Nephron (organoid): ENCODE measurements at regions not wholly inside any gene's neighbourhood (a gene's known extent, or its start where the extent isn't known, plus 50 kb on each side); places are given as distances from the start of the nearest gene placed in this dataset.

Experiments
- H3K27ac Mint-ChIP-seq, 3 experiments: 2 replicates each; pipeline ENCODE4 v1.8.0; 2020; ENCODE audit warnings: mixed read lengths in 3 of 3, mild to moderate bottlenecking in 2 of 3, moderate library complexity in 1 of 3
- H3K27me3 Mint-ChIP-seq: 2 replicates; pipeline ENCODE4 v1.8.0; 2021; ENCODE audit warnings: low read depth, mild to moderate bottlenecking, moderate library complexity, mixed read lengths
- H3K36me3 Mint-ChIP-seq: 2 replicates; pipeline ENCODE4 v1.8.0; 2020; ENCODE audit warnings: low read depth, mixed read lengths
- H3K4me1 Mint-ChIP-seq: 2 replicates; pipeline ENCODE4 v1.8.0; 2020; ENCODE audit warnings: mixed read lengths
- H3K4me3 Mint-ChIP-seq, 3 experiments: 2 replicates each; pipeline ENCODE4 v1.8.0; 2020; ENCODE audit warnings: mild to moderate bottlenecking in 3 of 3, mixed read lengths in 3 of 3, moderate library complexity in 2 of 3
- H3K9me3 Mint-ChIP-seq: 2 replicates; pipeline ENCODE4 v1.8.0; 2020; ENCODE audit warnings: mixed read lengths
- TF ChIP-seq, protein P1 (sequence below), 3 experiments: fragments of 200-600 bp; sonication (generic); IDR thresholded peaks; one replicate each; pipeline ENCODE4 v1.5.0; 2021; ENCODE audit warnings: antibody characterized with exemption in 3 of 3; ENCODE audit not compliant: unreplicated experiment in 3 of 3

DNA sequence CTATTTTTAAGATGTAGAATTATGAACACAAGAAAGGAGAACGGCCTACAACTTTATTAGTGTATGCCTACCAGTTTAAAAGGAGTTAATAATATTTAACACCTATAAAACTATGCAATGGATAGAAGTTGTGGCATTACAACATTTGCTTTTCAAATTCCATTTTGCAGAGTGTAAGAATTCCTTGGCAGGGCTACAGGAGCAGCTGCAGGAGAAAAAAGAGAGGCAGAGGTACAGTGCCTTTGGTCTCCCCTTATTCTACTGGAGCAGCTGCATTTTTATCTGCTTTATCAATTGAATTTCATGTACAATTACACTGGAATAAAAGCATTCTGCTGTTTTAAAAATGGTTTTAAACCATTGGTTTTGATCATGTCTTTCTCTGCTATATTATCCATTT, 145.7 kb upstream of the KCNH8 start:
- no peaks in the 10 kb centered on the region for H3K9me3 Mint-ChIP-seq
- H3K4me3 Mint-ChIP-seq: no peak overlapping the region
- H3K4me1 Mint-ChIP-seq: peaks cover 16% of the 10 kb centered on the region
- no peaks in the 10 kb centered on the region for H3K36me3 Mint-ChIP-seq
- H3K27me3 Mint-ChIP-seq: no peaks in the 10 kb centered on the region
- TF ChIP-seq, protein P1, sequence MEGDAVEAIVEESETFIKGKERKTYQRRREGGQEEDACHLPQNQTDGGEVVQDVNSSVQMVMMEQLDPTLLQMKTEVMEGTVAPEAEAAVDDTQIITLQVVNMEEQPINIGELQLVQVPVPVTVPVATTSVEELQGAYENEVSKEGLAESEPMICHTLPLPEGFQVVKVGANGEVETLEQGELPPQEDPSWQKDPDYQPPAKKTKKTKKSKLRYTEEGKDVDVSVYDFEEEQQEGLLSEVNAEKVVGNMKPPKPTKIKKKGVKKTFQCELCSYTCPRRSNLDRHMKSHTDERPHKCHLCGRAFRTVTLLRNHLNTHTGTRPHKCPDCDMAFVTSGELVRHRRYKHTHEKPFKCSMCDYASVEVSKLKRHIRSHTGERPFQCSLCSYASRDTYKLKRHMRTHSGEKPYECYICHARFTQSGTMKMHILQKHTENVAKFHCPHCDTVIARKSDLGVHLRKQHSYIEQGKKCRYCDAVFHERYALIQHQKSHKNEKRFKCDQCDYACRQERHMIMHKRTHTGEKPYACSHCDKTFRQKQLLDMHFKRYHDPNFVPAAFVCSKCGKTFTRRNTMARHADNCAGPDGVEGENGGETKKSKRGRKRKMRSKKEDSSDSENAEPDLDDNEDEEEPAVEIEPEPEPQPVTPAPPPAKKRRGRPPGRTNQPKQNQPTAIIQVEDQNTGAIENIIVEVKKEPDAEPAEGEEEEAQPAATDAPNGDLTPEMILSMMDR (IDR thresholded peaks at IDR 0.05; ENCODE audit: unreplicated experiment in 3 of 3): no peak
- no peak overlapping the region for H3K27ac Mint-ChIP-seq

GRCh38 chr3:18998069-18998468, 150.2 kb upstream of the KCNH8 start:
- Mint-ChIP-seq H3K27me3 (no peaks in the 10 kb centered on the region), H3K36me3 (no peaks in the 10 kb centered on the region), H3K27ac (no peak overlapping the region), H3K4me3 (no peak overlapping the region), H3K4me1 (peaks cover 11% of the 10 kb centered on the region), H3K9me3 (peaks cover 19% of the 10 kb centered on the region)
- TF ChIP-seq, protein P1 (IDR thresholded peaks at IDR 0.05; ENCODE audit: unreplicated experiment in 3 of 3): no peak

- Mint-ChIP-seq H3K27ac (no peak overlapping the region), H3K4me1 (peaks cover 6% of the 10 kb centered on the region), H3K9me3 (peaks cover 19% of the 10 kb centered on the region), H3K4me3 (no peak overlapping the region), H3K27me3 (no peaks in the 10 kb centered on the region), H3K36me3 (no peaks in the 10 kb centered on the region)
- TF ChIP-seq, protein P1 (IDR thresholded peaks at IDR 0.05; ENCODE audit: unreplicated experiment in 3 of 3): no peak
These were observed 155.6 kb upstream of the KCNH8 start for GRCh38 chr3:18992709-18993108.

- Mint-ChIP-seq H3K4me3 (no peak overlapping the region), H3K27me3 (no peaks in the 10 kb centered on the region), H3K9me3 (peaks cover 2% of the 10 kb centered on the region), H3K36me3 (no peaks in the 10 kb centered on the region), H3K4me1 (peaks cover 6% of the 10 kb centered on the region), H3K27ac (no peak overlapping the region)
- TF ChIP-seq, protein P1 (IDR thresholded peaks at IDR 0.05; ENCODE audit: unreplicated experiment in 3 of 3): no peak
These were observed 159.0 kb upstream of the KCNH8 start for GRCh38 chr3:18989237-18989795.

DNA sequence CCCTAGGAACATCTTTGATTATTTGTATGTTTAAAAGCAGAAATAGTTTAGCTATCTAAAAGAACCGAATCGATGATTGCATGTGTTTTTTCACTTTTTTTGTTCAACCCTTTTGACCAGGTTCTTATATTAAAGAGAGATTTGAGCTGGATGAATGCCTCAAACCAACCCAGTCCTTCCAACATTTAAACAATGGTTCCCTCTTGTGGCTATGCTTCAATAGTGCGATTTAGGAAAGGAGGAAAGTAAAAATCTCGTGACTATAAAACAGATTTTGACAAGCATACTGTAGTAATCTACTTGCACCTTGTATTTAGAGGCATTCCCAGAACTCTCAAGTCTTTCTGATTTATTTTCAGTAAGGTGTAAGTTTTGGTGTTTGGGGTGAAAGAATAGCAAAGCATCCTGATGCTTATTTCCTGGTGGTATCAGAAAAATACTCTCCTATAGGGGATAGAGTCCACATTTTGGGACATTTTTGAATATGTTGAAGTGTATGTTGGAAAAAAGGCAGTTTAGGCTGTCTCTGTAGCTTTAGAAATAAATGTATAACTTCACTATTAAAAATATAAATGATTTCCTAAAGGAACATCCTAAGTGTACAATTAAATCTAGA, 159.6 kb upstream of the KCNH8 start:
- no peaks in the 10 kb centered on the region for H3K27me3 Mint-ChIP-seq
- H3K9me3 Mint-ChIP-seq: peaks cover 2% of the 10 kb centered on the region
- H3K36me3 Mint-ChIP-seq: no peaks in the 10 kb centered on the region
- TF ChIP-seq, protein P1 (IDR thresholded peaks at IDR 0.05; ENCODE audit: unreplicated experiment in 3 of 3): peak; percentile 63 to 71 (median 64)
- no peak overlapping the region for H3K4me3 Mint-ChIP-seq
- H3K27ac Mint-ChIP-seq: no peak overlapping the region
- peaks cover 6% of the 10 kb centered on the region for H3K4me1 Mint-ChIP-seq

DNA sequence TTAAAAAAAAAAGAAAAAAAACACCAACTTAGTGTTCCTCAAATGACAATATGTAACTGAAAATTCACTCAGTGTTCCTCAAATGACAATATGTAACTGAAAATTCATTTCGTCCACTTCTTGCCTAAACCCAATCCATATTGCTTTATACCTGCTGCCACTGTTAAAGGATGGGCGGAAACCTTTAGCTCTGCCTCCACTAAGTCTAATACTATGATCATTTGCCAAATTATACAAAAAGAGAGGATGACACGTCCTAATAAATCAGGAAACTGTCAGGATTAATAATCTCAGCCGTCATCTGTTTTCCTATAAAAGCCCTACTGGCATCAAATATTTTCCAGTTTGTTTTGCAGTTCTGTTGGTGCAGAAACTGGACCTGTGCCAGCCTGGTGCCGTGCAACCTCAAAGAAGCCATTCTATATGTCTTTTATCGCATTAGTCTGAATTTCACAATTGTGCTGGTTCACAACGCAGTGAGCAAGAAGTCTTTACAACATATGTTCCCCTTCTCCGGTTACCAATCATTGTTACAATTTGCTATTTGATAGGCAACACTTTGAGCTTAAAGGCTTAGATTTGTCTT, 160.4 kb upstream of the KCNH8 start:
- Mint-ChIP-seq H3K9me3 (peaks cover 2% of the 10 kb centered on the region), H3K27me3 (no peaks in the 10 kb centered on the region), H3K36me3 (no peaks in the 10 kb centered on the region), H3K27ac (no peak overlapping the region), H3K4me3 (no peak overlapping the region), H3K4me1 (peaks cover 6% of the 10 kb centered on the region)
- TF ChIP-seq, protein P1 (IDR thresholded peaks at IDR 0.05; ENCODE audit: unreplicated experiment in 3 of 3): no peak
